Lung (tissue), 11 donors: ENCODE measurements at regions not wholly inside any gene's neighbourhood (a gene's known extent, or its start where the extent isn't known, plus 50 kb on each side); places are given as distances from the start of the nearest gene placed in this dataset.

Source experiments
- ATAC-seq: fragments of 200-7000 bp; cut with Tn5 transposase; one replicate; pipeline ENCODE4 v1.9.1; 2020; ENCODE audit warnings: moderate number of reproducible peaks; ENCODE audit not compliant: insufficient read depth, low FRiP score
- DNase-seq, 3 donors: peaks; one replicate each; pipeline ENCODE4 v3.0.0-alpha.2; 2013 to 2017
- H3K27ac ChIP-seq, 2 donors: one replicate each; pipeline ENCODE4 v1.5.1; 2013; ENCODE audit warnings: mild to moderate bottlenecking in 2 of 2, moderate library complexity in 2 of 2, control low read depth in 1 of 2, inconsistent platforms in 1 of 2, low read depth in 1 of 2, low read length in 1 of 2
- H3K27me3 ChIP-seq, 3 donors: one replicate each; pipeline ENCODE4 v1.5.1; 2013; ENCODE audit warnings: low read length in 2 of 3; ENCODE audit not compliant: control insufficient read depth in 3 of 3, insufficient read depth in 3 of 3
- H3K36me3 ChIP-seq, 4 donors: one replicate each; pipeline ENCODE4 v1.5.1; 2013; ENCODE audit warnings: low read length in 4 of 4, mild to moderate bottlenecking in 1 of 4, moderate library complexity in 1 of 4; ENCODE audit not compliant: control insufficient read depth in 4 of 4, insufficient read depth in 4 of 4
- H3K4me1 ChIP-seq, 5 donors: one replicate each; pipeline ENCODE4 v1.5.1; 2013; ENCODE audit warnings: low read length in 5 of 5, mild to moderate bottlenecking in 2 of 5, moderate library complexity in 1 of 5; ENCODE audit not compliant: control insufficient read depth in 5 of 5, insufficient read depth in 5 of 5
- H3K4me3 ChIP-seq: one replicate; pipeline ENCODE4 v1.5.1; 2013; ENCODE audit warnings: mild to moderate bottlenecking, control low read depth, moderate library complexity
- H3K9ac ChIP-seq, 2 donors: one replicate each; pipeline ENCODE4 v1.5.1; 2013; ENCODE audit warnings: low read length in 2 of 2, control low read depth in 1 of 2; ENCODE audit not compliant: insufficient read depth in 1 of 2
- H3K9me3 ChIP-seq, 4 donors: one replicate each; pipeline ENCODE4 v1.5.1; 2013; ENCODE audit warnings: low read length in 3 of 4, mild to moderate bottlenecking in 1 of 4, moderate library complexity in 1 of 4; ENCODE audit not compliant: control insufficient read depth in 4 of 4, insufficient read depth in 3 of 4
- WGBS, 2 donors: extraction: QIAGEN DNeasy Blood & Tissue Kit; methylation state at CpG; one replicate each; pipeline ENCODE4 v1.1.7; 2013; 5-methylcytosine and 5-hydroxymethylcytosine counted together
- TF ChIP-seq, protein P1 (sequence below): IDR thresholded peaks from 2 replicates; pipeline ENCODE4 v1.5.1; 2012; ENCODE audit warnings: mild to moderate bottlenecking; ENCODE audit errors: control extremely low read depth, extremely low read depth
- donor health status: control.
- donor health status: control.
- donor health status: Bipolar disorder and iron deficiency.
- donor health status: healthy.
- donor health status: DM: yes; HTN: yes; CAD: no.

DNA sequence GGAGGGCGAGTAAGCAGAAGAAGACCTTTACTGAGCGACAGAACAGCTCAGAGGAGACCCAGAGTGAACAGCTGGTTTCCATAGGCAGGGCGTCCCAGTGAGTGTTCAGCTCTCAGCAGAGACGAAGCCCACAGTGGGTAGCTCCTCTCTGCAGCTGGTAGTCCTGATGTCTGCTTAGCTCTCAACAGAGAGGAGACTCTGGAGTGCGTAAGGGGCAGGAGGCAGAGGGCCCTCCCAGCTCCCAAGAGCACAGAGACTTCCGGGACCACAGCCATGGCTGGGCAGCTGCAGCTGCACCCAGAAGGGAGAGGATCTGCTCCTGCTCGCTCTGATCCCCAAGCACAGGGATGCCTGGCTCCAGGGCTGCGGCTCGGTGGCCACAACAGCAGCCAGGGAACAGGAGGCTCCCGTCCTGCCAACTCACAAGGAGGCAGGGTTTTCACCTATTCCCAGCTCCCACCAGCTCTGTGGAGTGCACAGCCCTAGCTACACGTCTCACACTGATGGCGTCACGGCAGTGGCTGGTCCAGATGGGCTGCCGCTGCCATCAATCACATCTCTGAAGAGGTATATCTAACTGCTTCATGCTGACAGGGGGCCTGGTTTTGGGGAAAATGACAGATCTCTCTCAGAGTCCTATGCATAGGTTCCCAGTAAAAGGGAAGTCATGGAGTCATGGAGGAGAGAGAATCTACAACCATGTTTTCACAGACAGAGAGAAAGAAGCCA is 2660.1 kb upstream of the PCDH20 start:
- H3K9me3 ChIP-seq: peaks cover 0 to 6% (median 0%) of the 10 kb centered on the region in 4 donors
- no peak overlapping the region for H3K9ac ChIP-seq
- no peaks in the 10 kb centered on the region for H3K36me3 ChIP-seq
- DNase-seq (no peak), ATAC-seq (no peak)
- no peaks in the 10 kb centered on the region for H3K27me3 ChIP-seq
- H3K4me3 ChIP-seq: no peak overlapping the region
- no peak overlapping the region for H3K27ac ChIP-seq
- 90 to 93% methylated on average over 14 of the region's 14 CpGs for WGBS, 2 donors
- TF ChIP-seq, protein P1, sequence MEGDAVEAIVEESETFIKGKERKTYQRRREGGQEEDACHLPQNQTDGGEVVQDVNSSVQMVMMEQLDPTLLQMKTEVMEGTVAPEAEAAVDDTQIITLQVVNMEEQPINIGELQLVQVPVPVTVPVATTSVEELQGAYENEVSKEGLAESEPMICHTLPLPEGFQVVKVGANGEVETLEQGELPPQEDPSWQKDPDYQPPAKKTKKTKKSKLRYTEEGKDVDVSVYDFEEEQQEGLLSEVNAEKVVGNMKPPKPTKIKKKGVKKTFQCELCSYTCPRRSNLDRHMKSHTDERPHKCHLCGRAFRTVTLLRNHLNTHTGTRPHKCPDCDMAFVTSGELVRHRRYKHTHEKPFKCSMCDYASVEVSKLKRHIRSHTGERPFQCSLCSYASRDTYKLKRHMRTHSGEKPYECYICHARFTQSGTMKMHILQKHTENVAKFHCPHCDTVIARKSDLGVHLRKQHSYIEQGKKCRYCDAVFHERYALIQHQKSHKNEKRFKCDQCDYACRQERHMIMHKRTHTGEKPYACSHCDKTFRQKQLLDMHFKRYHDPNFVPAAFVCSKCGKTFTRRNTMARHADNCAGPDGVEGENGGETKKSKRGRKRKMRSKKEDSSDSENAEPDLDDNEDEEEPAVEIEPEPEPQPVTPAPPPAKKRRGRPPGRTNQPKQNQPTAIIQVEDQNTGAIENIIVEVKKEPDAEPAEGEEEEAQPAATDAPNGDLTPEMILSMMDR: no peak
- no peaks in the 10 kb centered on the region for H3K4me1 ChIP-seq

DNA sequence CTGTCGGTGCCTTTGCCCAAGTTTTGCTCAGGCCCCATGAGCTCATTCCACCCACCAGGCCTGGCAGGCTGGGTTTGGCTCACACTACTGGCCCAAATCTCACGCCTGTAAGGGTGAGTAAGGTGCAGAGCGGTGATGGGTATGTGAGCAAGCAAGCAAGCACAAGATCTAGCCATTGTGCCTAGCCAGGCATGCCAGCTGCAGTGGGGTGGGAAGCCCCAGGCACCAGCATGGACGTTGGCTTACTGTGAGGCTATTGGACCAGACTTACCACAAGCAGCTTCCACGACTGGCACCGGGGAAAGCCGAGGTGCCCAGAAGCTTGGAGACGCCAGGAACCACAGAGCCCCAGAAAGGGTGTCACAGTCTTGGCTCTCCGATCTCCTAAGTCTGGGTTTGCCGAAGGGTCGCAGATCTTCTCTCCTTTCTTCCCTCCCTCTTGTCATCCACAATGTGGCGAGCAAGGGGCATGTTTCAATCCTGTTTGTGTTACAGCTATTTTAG is 2659.4 kb upstream of the PCDH20 start:
- DNase-seq (no peak), ATAC-seq (no peak)
- H3K36me3 ChIP-seq: no peaks in the 10 kb centered on the region
- H3K27me3 ChIP-seq: no peaks in the 10 kb centered on the region
- TF ChIP-seq, protein P1: no peak
- no peak overlapping the region for H3K9ac ChIP-seq
- H3K9me3 ChIP-seq: peaks cover 0 to 6% (median 0%) of the 10 kb centered on the region in 4 donors
- H3K4me1 ChIP-seq: no peaks in the 10 kb centered on the region
- 86 to 91% methylated on average over 12 of the region's 12 CpGs for WGBS, 2 donors
- H3K4me3 ChIP-seq: no peak overlapping the region
- no peak overlapping the region for H3K27ac ChIP-seq

DNA sequence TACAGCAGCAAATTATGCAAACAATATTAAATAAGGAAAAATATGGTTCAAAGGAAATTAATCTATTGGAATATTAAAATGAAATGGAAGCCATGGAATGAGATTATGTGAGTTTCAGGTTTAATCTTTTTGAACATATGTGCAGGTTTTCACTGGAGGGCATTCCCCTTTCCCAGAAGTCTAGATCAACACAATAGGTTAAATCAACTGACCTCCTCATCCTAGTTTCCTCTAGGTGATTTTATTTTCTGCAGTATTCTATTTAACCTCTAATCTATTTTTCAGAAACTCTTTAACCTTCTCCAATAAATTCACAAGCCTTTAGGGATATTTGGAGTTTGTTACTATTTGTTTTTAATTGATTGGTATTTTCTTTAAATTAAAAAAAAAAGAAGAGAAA is 2657.6 kb upstream of the PCDH20 start:
- peaks cover 0 to 6% (median 0%) of the 10 kb centered on the region in 4 donors for H3K9me3 ChIP-seq
- H3K9ac ChIP-seq: no peak overlapping the region
- no peak overlapping the region for H3K4me3 ChIP-seq
- no peaks in the 10 kb centered on the region for H3K27me3 ChIP-seq
- H3K4me1 ChIP-seq: no peaks in the 10 kb centered on the region
- no peaks in the 10 kb centered on the region for H3K36me3 ChIP-seq
- DNase-seq: no peak
- no peak overlapping the region for H3K27ac ChIP-seq
- TF ChIP-seq, protein P1: no peak
- no peak for ATAC-seq
